Tibial nerve (tissue), 4 donors: ENCODE measurements at regions not wholly inside any gene's neighbourhood (a gene's known extent, or its start where the extent isn't known, plus 50 kb on each side); places are given as distances from the start of the nearest gene placed in this dataset.
"Not testable (repeated sequence)": the region's sequence is repeated elsewhere in the genome, so short reads cannot be mapped to it uniquely, and the experiment has no call there.

Experiments
- CTCF ChIP-seq, 5 experiments: fragments of 200-600 bp in 3 of 5; fragments of 450-650 bp in 2 of 5; sonication (generic) in 3 of 5; IDR thresholded peaks; one replicate each; pipeline ENCODE4 v1.5.1; 2016 to 2019; ENCODE audit warnings: antibody characterized with exemption in 5 of 5, mild to moderate bottlenecking in 3 of 5, moderate library complexity in 2 of 5
- EP300 ChIP-seq, 2 donors: sonication (generic); formaldehyde crosslinking; IDR thresholded peaks; one replicate each; pipeline ENCODE4 v1.6.1; 2017; ENCODE audit warnings: antibody characterized with exemption in 2 of 2, mild to moderate bottlenecking in 1 of 2
- POLR2A ChIP-seq, 2 donors: fragments of 450-650 bp; IDR thresholded peaks; one replicate each; pipeline ENCODE4 v1.6.1; 2017; ENCODE audit warnings: antibody characterized with exemption in 2 of 2, mild to moderate bottlenecking in 2 of 2, moderate library complexity in 2 of 2

GRCh38 chr3:30327976-30328375 lies 278.4 kb upstream of the TGFBR2 start:
- TF ChIP-seq CTCF, POLR2A, EP300 (IDR thresholded peaks at IDR 0.05): not testable (repeated sequence)
